GM23338 (cell line): ENCODE measurements at regions not wholly inside any gene's neighbourhood (a gene's known extent, or its start where the extent isn't known, plus 50 kb on each side); places are given as distances from the start of the nearest gene placed in this dataset.

Source experiments
- ATAC-seq: fragments of 200-7000 bp; cut with Tn5 transposase; 3 replicates; pipeline ENCODE4 v1.9.1; 2020
- DNase-seq: peaks from one replicate; pipeline ENCODE4 v3.0.0-alpha.2; 2015; ENCODE audit warnings: low spot score
- H2AFZ ChIP-seq: fragments of 200-600 bp; sonication (generic); 2 replicates; pipeline ENCODE4 v1.8.0; 2016; ENCODE audit warnings: antibody characterized with exemption, mild to moderate bottlenecking, moderate library complexity
- H3F3A ChIP-seq: fragments of 200-600 bp; sonication (generic); replicated peaks from 2 replicates; pipeline ENCODE4 v1.8.0; 2017; ENCODE audit warnings: antibody characterized with exemption, mixed run types, low read depth
- H3K27ac ChIP-seq: fragments of 200-600 bp; sonication (generic); 2 replicates; pipeline ENCODE4 v1.6.1; 2016; ENCODE audit warnings: low read depth
- H3K27me3 ChIP-seq: fragments of 200-600 bp; sonication (generic); 2 replicates; pipeline ENCODE4 v1.8.0; 2016; ENCODE audit warnings: mild to moderate bottlenecking, mixed run types, moderate library complexity; ENCODE audit not compliant: insufficient read depth
- H3K36me3 ChIP-seq: fragments of 200-600 bp; sonication (generic); 2 replicates; pipeline ENCODE4 v1.8.0; 2016; ENCODE audit warnings: mild to moderate bottlenecking; ENCODE audit not compliant: insufficient read depth
- H3K4me1 ChIP-seq: fragments of 200-600 bp; sonication (generic); 2 replicates; pipeline ENCODE4 v1.8.0; 2016; ENCODE audit warnings: mild to moderate bottlenecking, moderate library complexity; ENCODE audit not compliant: insufficient read depth
- H3K4me2 ChIP-seq: fragments of 200-600 bp; sonication (generic); 2 replicates; pipeline ENCODE4 v1.7.1; 2017; ENCODE audit warnings: mixed run types
- H3K4me3 ChIP-seq: fragments of 200-600 bp; sonication (generic); 2 replicates; pipeline ENCODE4 v1.6.1; 2016; ENCODE audit warnings: mixed run types
- H3K79me2 ChIP-seq: fragments of 200-600 bp; sonication (generic); replicated peaks from 2 replicates; pipeline ENCODE4 v1.8.0; 2017; ENCODE audit warnings: mild to moderate bottlenecking; ENCODE audit not compliant: insufficient read depth
- H3K9me2 ChIP-seq: fragments of 200-600 bp; sonication (generic); 2 replicates; pipeline ENCODE4 v1.8.0; 2017; ENCODE audit not compliant: insufficient read depth
- H4K20me1 ChIP-seq: fragments of 200-600 bp; sonication (generic); replicated peaks from 2 replicates; pipeline ENCODE4 v1.8.0; 2017; ENCODE audit warnings: mild to moderate bottlenecking; ENCODE audit not compliant: insufficient read depth
- H3K27ac Mint-ChIP-seq: 2 replicates; pipeline ENCODE4 v1.8.0; 2020; ENCODE audit warnings: inconsistent platforms, mild to moderate bottlenecking, moderate library complexity, mixed read lengths
- H3K27me3 Mint-ChIP-seq: 3 replicates; pipeline ENCODE4 v1.8.0; 2022; ENCODE audit warnings: low read depth, mild to moderate bottlenecking, moderate library complexity, mixed read lengths, inconsistent platforms; ENCODE audit not compliant: insufficient read depth, poor library complexity
- H3K36me3 Mint-ChIP-seq: 3 replicates; pipeline ENCODE4 v1.8.0; 2021; ENCODE audit warnings: low read depth, mild to moderate bottlenecking, inconsistent platforms, moderate library complexity, mixed read lengths
- H3K4me1 Mint-ChIP-seq: 3 replicates; pipeline ENCODE4 v1.8.0; 2020; ENCODE audit warnings: mild to moderate bottlenecking, inconsistent platforms, mixed read lengths
- H3K4me3 Mint-ChIP-seq: 3 replicates; pipeline ENCODE4 v1.8.0; 2021; ENCODE audit warnings: moderate library complexity, mild to moderate bottlenecking, inconsistent platforms, mixed read lengths
- H3K9me3 Mint-ChIP-seq: 3 replicates; pipeline ENCODE4 v1.8.0; 2020; ENCODE audit warnings: moderate library complexity, mild to moderate bottlenecking, inconsistent platforms, mixed read lengths
- CREB1 ChIP-seq: fragments of 250-450 bp; sonication (Bioruptor Pico); IDR thresholded peaks from 2 replicates; pipeline ENCODE4 v1.5.0; 2020; ENCODE audit warnings: low read depth, mild to moderate bottlenecking, moderate library complexity
- EZH2 ChIP-seq: fragments of 200-600 bp; sonication (generic); IDR thresholded peaks from one replicate; pipeline ENCODE4 v1.8.0; 2017; ENCODE audit warnings: antibody characterized with exemption, mild to moderate bottlenecking, low read depth; ENCODE audit not compliant: unreplicated experiment
- EZH2phosphoT487 ChIP-seq: fragments of 200-600 bp; sonication (generic); IDR thresholded peaks from one replicate; pipeline ENCODE4 v1.8.1; 2018; ENCODE audit warnings: antibody characterized with exemption; ENCODE audit not compliant: unreplicated experiment
- JUNB ChIP-seq: IDR thresholded peaks from one replicate; pipeline ENCODE4 v1.6.1; 2016; ENCODE audit warnings: antibody characterized with exemption; ENCODE audit not compliant: unreplicated experiment
- POLR2AphosphoS5 ChIP-seq: IDR thresholded peaks from 2 replicates; pipeline ENCODE4 v1.6.1; 2016; ENCODE audit warnings: antibody characterized with exemption, low read depth
- ZNF331 ChIP-seq: fragments of 250-450 bp; sonication (Bioruptor Pico); IDR thresholded peaks from 2 replicates; pipeline ENCODE4 v1.5.0; 2020; ENCODE audit warnings: low read depth, mild to moderate bottlenecking, moderate library complexity
- TF ChIP-seq, protein P1 (sequence below), 2 experiments: fragments of 200-600 bp in 1 of 2; sonication (generic) in 1 of 2; conservative IDR thresholded peaks; 2 replicates each; pipeline versions ENCODE4 v1.5.1 to v1.6.1; 2016 to 2017; ENCODE audit warnings: antibody characterized with exemption in 2 of 2, low read depth in 2 of 2, mild to moderate bottlenecking in 2 of 2, moderate library complexity in 1 of 2
- TF ChIP-seq, protein P2 (sequence below): fragments of 250-450 bp; sonication (Bioruptor Pico); IDR thresholded peaks from 2 replicates; pipeline ENCODE4 v1.5.0; 2020; ENCODE audit warnings: mild to moderate bottlenecking, moderate library complexity
- TF ChIP-seq, protein P3 (sequence below): IDR thresholded peaks from 2 replicates; pipeline ENCODE4 v1.6.1; 2016; ENCODE audit warnings: antibody characterized with exemption

DNA sequence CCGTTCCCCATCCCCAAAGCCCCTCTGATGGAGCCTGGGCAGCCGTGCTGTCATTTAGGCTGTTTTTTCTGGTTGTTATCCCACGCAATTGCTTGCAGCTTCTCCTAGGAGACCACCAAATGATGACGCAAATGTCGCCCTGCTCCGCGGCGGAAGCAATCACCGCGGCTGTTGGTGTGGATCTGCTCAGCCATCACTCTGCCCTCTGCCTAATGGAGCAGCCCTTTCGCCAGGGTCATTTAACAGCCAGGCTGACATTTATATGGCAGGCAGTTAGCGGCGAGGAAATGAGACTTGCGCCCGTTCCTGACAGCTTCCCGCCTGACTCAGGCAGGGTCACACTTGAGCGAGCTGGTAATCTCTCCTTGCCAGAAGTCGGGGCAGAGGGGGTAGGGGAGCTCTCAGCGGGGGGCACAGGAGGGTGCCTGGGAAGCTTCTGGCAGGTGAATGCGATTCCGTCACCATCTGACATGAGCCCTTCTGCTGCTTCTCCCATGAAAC, 97.9 kb upstream of the RTL6 start (continued):
- TF ChIP-seq, protein P1, sequence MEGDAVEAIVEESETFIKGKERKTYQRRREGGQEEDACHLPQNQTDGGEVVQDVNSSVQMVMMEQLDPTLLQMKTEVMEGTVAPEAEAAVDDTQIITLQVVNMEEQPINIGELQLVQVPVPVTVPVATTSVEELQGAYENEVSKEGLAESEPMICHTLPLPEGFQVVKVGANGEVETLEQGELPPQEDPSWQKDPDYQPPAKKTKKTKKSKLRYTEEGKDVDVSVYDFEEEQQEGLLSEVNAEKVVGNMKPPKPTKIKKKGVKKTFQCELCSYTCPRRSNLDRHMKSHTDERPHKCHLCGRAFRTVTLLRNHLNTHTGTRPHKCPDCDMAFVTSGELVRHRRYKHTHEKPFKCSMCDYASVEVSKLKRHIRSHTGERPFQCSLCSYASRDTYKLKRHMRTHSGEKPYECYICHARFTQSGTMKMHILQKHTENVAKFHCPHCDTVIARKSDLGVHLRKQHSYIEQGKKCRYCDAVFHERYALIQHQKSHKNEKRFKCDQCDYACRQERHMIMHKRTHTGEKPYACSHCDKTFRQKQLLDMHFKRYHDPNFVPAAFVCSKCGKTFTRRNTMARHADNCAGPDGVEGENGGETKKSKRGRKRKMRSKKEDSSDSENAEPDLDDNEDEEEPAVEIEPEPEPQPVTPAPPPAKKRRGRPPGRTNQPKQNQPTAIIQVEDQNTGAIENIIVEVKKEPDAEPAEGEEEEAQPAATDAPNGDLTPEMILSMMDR (conservative IDR thresholded peaks at IDR 0.05; ENCODE audit: low read depth in 2 of 2), result no peak

DNA sequence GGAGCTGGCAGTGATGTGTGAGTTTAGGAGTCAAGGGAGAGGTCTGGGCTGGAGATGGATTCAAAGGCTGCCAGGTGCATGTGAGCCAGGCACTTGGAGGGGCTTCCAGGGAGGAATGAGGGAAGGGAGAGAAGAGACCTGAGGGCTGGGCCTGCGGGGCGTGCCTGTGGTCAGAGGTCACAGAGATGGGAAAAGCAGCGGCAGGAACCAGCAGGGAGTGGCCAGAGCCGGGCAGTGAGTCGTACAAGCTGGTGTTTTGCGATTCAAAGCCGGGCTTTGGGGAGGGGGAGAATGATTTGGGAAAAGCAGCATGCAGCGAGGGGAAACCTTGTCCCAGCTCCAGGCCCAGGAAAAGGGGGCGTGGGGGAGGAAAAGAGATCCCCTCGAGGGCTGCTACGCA, 96.9 kb upstream of the RTL6 start:
- Histone ChIP-seq H3K27me3 (no peaks in the 10 kb centered on the region), H4K20me1 (no peaks in the 10 kb centered on the region), H3K79me2 (no peaks in the 10 kb centered on the region), H2AFZ (peak overlapping the region; percentile 43; the same call in 1 of the 2 replicates), H3K36me3 (no peaks in the 10 kb centered on the region), H3K4me1 (no peaks in the 10 kb centered on the region), H3K4me2 (no peak overlapping the region), H3K4me3 (no peak overlapping the region), H3K9me2 (no peaks in the 10 kb centered on the region), H3K27ac (no peak overlapping the region), H3F3A (no peaks in the 10 kb centered on the region)
- DNase-seq (no peak), ATAC-seq (peak; percentile 51)
- H3K9me3 Mint-ChIP-seq, result peaks cover 8% of the 10 kb centered on the region; the same call in 2 of the 3 replicates
- no peak for TF ChIP-seq EZH2phosphoT487
- no peak for TF ChIP-seq JUNB
- no peak for TF ChIP-seq EZH2
- TF ChIP-seq ZNF331 (CRISPR knock-in tag), result no peak
- TF ChIP-seq, protein P2, sequence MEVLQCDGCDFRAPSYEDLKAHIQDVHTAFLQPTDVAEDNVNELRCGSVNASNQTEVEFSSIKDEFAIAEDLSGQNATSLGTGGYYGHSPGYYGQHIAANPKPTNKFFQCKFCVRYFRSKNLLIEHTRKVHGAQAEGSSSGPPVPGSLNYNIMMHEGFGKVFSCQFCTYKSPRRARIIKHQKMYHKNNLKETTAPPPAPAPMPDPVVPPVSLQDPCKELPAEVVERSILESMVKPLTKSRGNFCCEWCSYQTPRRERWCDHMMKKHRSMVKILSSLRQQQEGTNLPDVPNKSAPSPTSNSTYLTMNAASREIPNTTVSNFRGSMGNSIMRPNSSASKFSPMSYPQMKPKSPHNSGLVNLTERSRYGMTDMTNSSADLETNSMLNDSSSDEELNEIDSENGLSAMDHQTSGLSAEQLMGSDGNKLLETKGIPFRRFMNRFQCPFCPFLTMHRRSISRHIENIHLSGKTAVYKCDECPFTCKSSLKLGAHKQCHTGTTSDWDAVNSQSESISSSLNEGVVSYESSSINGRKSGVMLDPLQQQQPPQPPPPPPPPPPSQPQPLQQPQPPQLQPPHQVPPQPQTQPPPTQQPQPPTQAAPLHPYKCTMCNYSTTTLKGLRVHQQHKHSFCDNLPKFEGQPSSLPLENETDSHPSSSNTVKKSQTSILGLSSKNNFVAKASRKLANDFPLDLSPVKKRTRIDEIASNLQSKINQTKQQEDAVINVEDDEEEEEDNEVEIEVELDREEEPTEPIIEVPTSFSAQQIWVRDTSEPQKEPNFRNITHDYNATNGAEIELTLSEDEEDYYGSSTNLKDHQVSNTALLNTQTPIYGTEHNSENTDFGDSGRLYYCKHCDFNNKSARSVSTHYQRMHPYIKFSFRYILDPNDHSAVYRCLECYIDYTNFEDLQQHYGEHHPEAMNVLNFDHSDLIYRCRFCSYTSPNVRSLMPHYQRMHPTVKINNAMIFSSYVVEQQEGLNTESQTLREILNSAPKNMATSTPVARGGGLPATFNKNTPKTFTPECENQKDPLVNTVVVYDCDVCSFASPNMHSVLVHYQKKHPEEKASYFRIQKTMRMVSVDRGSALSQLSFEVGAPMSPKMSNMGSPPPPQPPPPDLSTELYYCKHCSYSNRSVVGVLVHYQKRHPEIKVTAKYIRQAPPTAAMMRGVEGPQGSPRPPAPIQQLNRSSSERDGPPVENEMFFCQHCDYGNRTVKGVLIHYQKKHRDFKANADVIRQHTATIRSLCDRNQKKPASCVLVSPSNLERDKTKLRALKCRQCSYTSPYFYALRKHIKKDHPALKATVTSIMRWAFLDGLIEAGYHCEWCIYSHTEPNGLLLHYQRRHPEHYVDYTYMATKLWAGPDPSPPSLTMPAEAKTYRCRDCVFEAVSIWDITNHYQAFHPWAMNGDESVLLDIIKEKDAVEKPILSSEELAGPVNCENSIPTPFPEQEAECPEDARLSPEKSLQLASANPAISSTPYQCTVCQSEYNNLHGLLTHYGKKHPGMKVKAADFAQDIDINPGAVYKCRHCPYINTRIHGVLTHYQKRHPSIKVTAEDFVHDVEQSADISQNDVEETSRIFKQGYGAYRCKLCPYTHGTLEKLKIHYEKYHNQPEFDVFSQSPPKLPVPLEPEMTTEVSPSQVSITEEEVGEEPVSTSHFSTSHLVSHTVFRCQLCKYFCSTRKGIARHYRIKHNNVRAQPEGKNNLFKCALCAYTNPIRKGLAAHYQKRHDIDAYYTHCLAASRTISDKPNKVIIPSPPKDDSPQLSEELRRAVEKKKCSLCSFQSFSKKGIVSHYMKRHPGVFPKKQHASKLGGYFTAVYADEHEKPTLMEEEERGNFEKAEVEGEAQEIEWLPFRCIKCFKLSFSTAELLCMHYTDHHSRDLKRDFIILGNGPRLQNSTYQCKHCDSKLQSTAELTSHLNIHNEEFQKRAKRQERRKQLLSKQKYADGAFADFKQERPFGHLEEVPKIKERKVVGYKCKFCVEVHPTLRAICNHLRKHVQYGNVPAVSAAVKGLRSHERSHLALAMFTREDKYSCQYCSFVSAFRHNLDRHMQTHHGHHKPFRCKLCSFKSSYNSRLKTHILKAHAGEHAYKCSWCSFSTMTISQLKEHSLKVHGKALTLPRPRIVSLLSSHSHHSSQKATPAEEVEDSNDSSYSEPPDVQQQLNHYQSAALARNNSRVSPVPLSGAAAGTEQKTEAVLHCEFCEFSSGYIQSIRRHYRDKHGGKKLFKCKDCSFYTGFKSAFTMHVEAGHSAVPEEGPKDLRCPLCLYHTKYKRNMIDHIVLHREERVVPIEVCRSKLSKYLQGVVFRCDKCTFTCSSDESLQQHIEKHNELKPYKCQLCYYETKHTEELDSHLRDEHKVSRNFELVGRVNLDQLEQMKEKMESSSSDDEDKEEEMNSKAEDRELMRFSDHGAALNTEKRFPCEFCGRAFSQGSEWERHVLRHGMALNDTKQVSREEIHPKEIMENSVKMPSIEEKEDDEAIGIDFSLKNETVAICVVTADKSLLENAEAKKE (CRISPR knock-in tag), result no peak
- no peak for TF ChIP-seq POLR2AphosphoS5
- TF ChIP-seq, protein P3, sequence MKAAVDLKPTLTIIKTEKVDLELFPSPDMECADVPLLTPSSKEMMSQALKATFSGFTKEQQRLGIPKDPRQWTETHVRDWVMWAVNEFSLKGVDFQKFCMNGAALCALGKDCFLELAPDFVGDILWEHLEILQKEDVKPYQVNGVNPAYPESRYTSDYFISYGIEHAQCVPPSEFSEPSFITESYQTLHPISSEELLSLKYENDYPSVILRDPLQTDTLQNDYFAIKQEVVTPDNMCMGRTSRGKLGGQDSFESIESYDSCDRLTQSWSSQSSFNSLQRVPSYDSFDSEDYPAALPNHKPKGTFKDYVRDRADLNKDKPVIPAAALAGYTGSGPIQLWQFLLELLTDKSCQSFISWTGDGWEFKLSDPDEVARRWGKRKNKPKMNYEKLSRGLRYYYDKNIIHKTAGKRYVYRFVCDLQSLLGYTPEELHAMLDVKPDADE, result no peak
- no peak for TF ChIP-seq CREB1
- TF ChIP-seq, protein P1 (conservative IDR thresholded peaks at IDR 0.05; ENCODE audit: low read depth in 2 of 2), result no peak
- no peak overlapping the region for H3K4me3 Mint-ChIP-seq
- peaks cover 16% of the 10 kb centered on the region for H3K27me3 Mint-ChIP-seq
- H3K36me3 Mint-ChIP-seq, result no peaks in the 10 kb centered on the region
- peak overlapping the region; percentile 5; the same call in 1 of the 2 replicates for H3K27ac Mint-ChIP-seq
- H3K4me1 Mint-ChIP-seq, result peaks cover 18% of the 10 kb centered on the region
